Brain microvascular endothelial cell (primary cell): ENCODE measurements at regions not wholly inside any gene's neighbourhood (a gene's known extent, or its start where the extent isn't known, plus 50 kb on each side); places are given as distances from the start of the nearest gene placed in this dataset.

Source experiments
- DNase-seq: peaks from one replicate; pipeline ENCODE4 v3.0.0-alpha.2; 2020
- H3K27ac ChIP-seq: fragments of 250-450 bp; sonication (Bioruptor Pico); 2 replicates; pipeline ENCODE4 v1.5.1; 2020; ENCODE audit warnings: mild to moderate bottlenecking, moderate library complexity
- H3K27me3 ChIP-seq: fragments of 250-450 bp; sonication (Bioruptor Pico); replicated peaks from 2 replicates; pipeline ENCODE4 v1.5.1; 2020; ENCODE audit warnings: mild to moderate bottlenecking
- H3K36me3 ChIP-seq: fragments of 250-450 bp; sonication (Bioruptor Pico); replicated peaks from 2 replicates; pipeline ENCODE4 v1.5.1; 2020; ENCODE audit warnings: mild to moderate bottlenecking
- H3K4me3 ChIP-seq: 2 replicates; pipeline ENCODE4 v1.5.1; 2011; ENCODE audit warnings: low read depth, mild to moderate bottlenecking, control low read depth, low read length, moderate library complexity
- CTCF ChIP-seq: IDR thresholded peaks from 2 replicates; pipeline ENCODE4 v1.5.1; 2011; ENCODE audit warnings: low read depth, mild to moderate bottlenecking, moderate library complexity, low read length, control low read depth, inconsistent platforms; ENCODE audit errors: missing control alignments
- in situ Hi-C: cut with HindIII; loops from 2 replicates; pipeline ENCODE4 v1.10.0; 2017; ENCODE audit warnings: low sequenced_read_pairs, low pct_ligation_motif_present

- Histone ChIP-seq H3K36me3 (no peaks in the 10 kb centered on the region), H3K4me3 (no peak overlapping the region), H3K27me3 (no peaks in the 10 kb centered on the region), H3K27ac (no peak overlapping the region)
- DNase-seq, result no peak
- in situ Hi-C loops, result no loop called here
- TF ChIP-seq CTCF, result no peak
Observed at GRCh38 chr13:22655106-22655852, 525.5 kb upstream of the SGCG start.

DNA sequence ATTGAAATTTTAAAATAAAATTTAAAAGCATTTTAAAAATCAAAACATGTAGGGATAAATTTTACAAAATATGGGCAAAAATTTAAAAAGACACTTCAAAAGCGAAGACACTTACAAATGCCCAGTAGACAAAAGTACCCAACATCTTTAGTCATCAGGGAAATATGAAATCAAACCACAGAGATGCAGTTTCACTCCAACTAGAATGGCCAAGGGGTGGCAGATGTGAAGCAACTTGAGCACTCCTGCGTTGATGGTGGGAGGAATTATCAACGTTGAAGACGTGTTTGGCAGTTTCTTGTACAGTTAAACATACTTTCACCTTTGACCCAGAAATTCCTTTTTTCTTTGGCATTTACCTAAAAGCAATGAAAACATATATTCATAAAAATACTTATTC is 518.0 kb upstream of the SGCG start:
- no peak for DNase-seq
- Histone ChIP-seq H3K27ac (no peak overlapping the region), H3K4me3 (no peak overlapping the region), H3K36me3 (no peaks in the 10 kb centered on the region), H3K27me3 (no peaks in the 10 kb centered on the region)
- in situ Hi-C loops, result no loop called here
- no peak for TF ChIP-seq CTCF

- no peaks in the 10 kb centered on the region for H3K27me3 ChIP-seq
- DNase-seq, result no peak
- TF ChIP-seq CTCF, result no peak
- no peak overlapping the region for H3K4me3 ChIP-seq
- in situ Hi-C loops, result no loop called here
- H3K36me3 ChIP-seq, result no peaks in the 10 kb centered on the region
- H3K27ac ChIP-seq, result no peak overlapping the region
Observed at GRCh38 chr13:22665506-22665905, 515.3 kb upstream of the SGCG start.

DNA sequence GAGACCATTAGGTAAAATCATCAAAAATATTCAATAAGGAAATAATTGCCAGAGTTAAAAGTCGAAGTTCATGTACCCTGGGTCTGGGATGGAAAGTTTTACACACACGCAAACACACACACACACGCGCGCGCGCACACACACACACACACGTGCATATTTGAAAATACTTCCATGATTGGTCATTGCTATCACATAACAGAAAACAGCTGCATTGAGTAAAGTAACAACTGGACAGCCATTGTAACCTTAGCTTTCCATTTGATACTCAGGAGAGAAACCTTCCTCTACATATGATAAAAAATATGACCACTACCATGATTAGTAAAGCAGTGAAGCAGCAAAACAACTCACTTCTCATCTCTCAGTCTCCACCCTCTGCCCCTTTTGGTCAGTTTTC is 490.0 kb upstream of the SGCG start:
- no peaks in the 10 kb centered on the region for H3K36me3 ChIP-seq
- in situ Hi-C loops, result no loop called here
- no peaks in the 10 kb centered on the region for H3K27me3 ChIP-seq
- H3K4me3 ChIP-seq, result no peak overlapping the region
- H3K27ac ChIP-seq, result no peak overlapping the region
- no peak for TF ChIP-seq CTCF
- no peak for DNase-seq

GRCh38 chr13:22693691-22694090 is 487.1 kb upstream of the SGCG start:
- Histone ChIP-seq H3K27ac (no peak overlapping the region), H3K27me3 (no peaks in the 10 kb centered on the region), H3K4me3 (no peak overlapping the region), H3K36me3 (no peaks in the 10 kb centered on the region)
- TF ChIP-seq CTCF, result no peak
- in situ Hi-C loops, result no loop called here
- no peak for DNase-seq

DNA sequence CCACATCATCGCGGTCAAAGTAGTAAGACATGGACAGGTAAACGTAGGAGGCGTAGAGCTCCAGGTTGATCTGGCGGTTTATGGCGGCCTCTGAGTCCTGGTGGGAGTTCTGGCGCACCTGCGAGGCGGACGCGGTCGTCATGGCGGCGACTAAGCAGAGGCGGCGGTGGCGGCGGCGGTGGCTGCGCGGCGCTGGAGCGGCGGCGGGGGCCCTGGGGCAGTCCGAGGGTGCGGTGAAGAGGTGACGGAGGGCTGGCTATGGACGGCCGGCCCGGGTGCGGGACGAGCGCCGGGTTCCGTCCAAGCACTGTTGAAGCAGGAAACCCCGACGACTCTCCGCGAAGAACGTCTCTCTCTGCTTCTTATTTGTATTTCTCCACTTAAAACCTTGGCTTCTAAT is 484.3 kb upstream of the SGCG start:
- Histone ChIP-seq H3K4me3 (no peak overlapping the region), H3K27me3 (no peaks in the 10 kb centered on the region), H3K36me3 (no peaks in the 10 kb centered on the region), H3K27ac (no peak overlapping the region)
- in situ Hi-C loops, result no loop called here
- TF ChIP-seq CTCF, result no peak
- no peak for DNase-seq
